ENCODE measurements at regions not wholly inside any gene's neighbourhood (a gene's known extent, or its start where the extent isn't known, plus 50 kb on each side); places are given as distances from the start of the nearest gene placed in this dataset.
"Not testable (repeated sequence)": the region's sequence is repeated elsewhere in the genome, so short reads cannot be mapped to it uniquely, and the experiment has no call there.

DNA sequence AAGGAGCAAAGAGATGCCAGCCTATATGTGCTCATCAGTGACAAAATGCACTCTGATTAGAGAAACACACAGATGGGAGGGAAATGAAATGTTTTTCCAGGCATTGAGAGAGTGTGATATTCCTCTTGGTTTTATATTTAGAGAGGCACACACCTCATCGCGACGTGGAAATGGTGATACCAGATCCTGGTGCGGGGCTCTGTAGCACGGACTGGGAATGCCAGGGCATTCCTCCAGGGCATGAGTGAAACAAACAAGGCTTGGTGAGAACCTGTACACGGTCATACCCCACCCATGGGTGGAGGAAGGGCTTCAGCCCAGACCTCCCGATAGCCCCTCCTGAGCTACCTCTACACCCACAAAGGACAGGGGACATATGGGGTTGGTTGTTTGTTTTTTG is 280.2 kb downstream of the C16orf95 start:
- TF ChIP-seq EZH2phosphoT487 (IDR thresholded peaks at IDR 0.05; ENCODE audit: low read depth, severe bottlenecking, unreplicated experiment) = no peak
- TF ChIP-seq, protein P1, sequence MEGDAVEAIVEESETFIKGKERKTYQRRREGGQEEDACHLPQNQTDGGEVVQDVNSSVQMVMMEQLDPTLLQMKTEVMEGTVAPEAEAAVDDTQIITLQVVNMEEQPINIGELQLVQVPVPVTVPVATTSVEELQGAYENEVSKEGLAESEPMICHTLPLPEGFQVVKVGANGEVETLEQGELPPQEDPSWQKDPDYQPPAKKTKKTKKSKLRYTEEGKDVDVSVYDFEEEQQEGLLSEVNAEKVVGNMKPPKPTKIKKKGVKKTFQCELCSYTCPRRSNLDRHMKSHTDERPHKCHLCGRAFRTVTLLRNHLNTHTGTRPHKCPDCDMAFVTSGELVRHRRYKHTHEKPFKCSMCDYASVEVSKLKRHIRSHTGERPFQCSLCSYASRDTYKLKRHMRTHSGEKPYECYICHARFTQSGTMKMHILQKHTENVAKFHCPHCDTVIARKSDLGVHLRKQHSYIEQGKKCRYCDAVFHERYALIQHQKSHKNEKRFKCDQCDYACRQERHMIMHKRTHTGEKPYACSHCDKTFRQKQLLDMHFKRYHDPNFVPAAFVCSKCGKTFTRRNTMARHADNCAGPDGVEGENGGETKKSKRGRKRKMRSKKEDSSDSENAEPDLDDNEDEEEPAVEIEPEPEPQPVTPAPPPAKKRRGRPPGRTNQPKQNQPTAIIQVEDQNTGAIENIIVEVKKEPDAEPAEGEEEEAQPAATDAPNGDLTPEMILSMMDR (IDR thresholded peaks at IDR 0.05; ENCODE audit: poor library complexity) = no peak
- TF ChIP-seq EZH2 (IDR thresholded peaks at IDR 0.05; ENCODE audit: borderline replicate concordance) = no peak
- WGBS (ENCODE audit: low lambda C conversion rate, missing lambda C conversion rate) = 85% methylated on average over 7 of the region's 7 CpGs
- no peak for DNase-seq (ENCODE audit: low spot score)

DNA sequence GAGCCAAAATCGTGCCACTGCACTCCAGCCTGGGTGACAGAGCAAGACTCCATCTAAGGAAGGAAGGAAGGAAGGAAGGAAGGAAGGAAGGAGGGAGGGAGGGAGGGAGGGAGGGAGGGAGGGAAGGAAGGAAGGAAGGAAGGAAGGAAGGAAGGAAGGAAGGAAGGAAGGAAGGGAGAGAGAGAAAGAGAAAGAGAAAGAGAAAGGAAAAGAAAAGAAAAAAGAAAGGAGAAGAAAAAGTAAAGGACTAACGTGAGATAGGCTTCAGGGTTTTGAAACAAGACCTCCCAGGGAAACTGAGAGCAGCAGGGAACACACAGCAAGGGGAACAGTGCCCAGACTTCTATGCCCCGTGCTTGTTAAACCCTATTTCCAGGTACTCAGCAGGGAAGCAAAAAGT is 278.7 kb downstream of the C16orf95 start:
- not testable (repeated sequence) for H3K9me3 ChIP-seq (ENCODE audit: low read depth); H3K79me2 ChIP-seq; H3K4me1 ChIP-seq (ENCODE audit: insufficient read depth); H3K27ac ChIP-seq; H3K9me2 ChIP-seq (replicated peaks; ENCODE audit: insufficient read depth); DNase-seq (ENCODE audit: low spot score); H3K4me2 ChIP-seq; H4K20me1 ChIP-seq (ENCODE audit: insufficient read depth, poor library complexity, severe bottlenecking); H2AFZ ChIP-seq; H3K4me3 ChIP-seq; H3K36me3 ChIP-seq (replicated peaks; ENCODE audit: insufficient read depth, low read depth)
- 86% methylated on average over 3 of the region's 3 CpGs for WGBS (ENCODE audit: low lambda C conversion rate, missing lambda C conversion rate)
- H3K27me3 ChIP-seq = peaks cover 19% of the 10 kb centered on the region

More for the DNA sequence above, 280.2 kb downstream of the C16orf95 start:
- Histone ChIP-seq H3K27ac (no peak overlapping the region), H3K9me2 (replicated peaks; ENCODE audit: insufficient read depth) (no peaks in the 10 kb centered on the region), H3K4me2 (no peak overlapping the region), H3K4me3 (no peak overlapping the region), H3K36me3 (replicated peaks; ENCODE audit: insufficient read depth, low read depth) (no peaks in the 10 kb centered on the region), H3K4me1 (ENCODE audit: insufficient read depth) (no peaks in the 10 kb centered on the region), H3K79me2 (no peaks in the 10 kb centered on the region), H3K9me3 (ENCODE audit: low read depth) (no peaks in the 10 kb centered on the region), H2AFZ (no peak overlapping the region), H4K20me1 (ENCODE audit: insufficient read depth, poor library complexity, severe bottlenecking) (no peaks in the 10 kb centered on the region), H3K27me3 (peaks cover 13% of the 10 kb centered on the region)

DNA sequence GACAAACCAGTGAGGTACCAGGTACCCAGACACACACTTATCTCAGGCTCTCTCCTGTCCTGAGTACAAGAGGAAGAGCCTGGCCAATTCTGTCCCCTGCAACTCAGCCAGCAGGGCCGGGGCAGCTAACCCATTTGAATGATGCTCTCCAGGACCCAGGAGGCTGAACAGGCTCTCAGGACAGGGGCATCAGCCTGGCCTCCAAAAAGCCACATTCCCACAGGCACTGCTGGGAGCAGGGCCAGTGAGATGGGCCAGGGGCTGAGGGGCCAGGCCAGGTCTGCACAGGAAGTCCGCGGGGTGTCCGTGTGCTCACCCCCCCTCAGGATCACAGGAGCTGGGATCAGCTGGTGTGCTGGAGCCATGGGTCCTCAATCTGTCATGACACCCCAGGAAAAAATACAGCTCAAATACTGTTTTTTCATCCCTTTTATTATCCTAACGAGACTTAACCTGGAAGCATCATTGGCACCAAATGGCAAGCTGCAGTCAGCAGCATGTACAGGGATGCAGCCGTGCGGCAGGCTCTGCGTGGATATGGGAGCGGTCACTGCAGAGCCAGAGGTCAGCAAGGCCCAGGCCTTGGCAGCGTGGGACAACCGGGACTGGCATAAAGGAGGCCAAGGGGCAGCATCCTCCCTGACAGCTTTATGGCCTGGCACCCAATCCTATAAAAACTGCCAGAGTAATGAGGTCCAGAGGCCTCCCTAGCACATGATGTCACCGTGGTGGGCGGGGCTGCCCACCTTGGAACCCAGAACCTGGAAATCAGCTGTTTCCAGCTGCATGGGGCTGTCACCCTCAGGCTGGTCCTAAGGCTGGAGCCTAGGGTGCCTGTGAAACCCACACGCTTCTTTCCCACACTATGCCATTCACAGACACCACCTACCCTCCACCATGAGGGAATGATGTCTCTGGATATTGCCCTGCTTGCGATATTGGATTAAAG is 276.7 kb downstream of the C16orf95 start:
- H3K27me3 ChIP-seq = peaks cover 20% of the 10 kb centered on the region

DNA sequence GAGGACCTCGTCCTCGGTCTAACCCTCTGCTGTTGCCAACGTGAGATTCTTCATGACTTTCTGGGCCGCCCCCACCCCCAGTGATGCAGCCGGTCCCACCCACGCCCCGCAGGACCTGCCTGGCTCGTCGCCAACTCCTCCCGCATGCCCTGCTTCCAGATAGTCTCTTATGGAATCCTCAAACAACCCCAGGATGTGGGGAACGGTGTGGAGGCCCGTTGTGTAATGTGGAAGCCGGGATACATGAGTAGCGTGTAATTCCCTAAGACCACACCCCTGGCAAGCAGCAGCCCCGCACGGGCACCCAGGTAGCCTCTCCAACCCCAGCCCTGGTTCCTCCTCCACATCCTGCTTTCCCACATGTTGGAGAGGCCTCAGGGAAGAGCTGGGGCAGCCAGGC is 275.9 kb downstream of the C16orf95 start:
- TF ChIP-seq, protein P1 (IDR thresholded peaks at IDR 0.05; ENCODE audit: poor library complexity) = no peak
- TF ChIP-seq EZH2phosphoT487 (IDR thresholded peaks at IDR 0.05; ENCODE audit: low read depth, severe bottlenecking, unreplicated experiment) (no peak), EZH2 (IDR thresholded peaks at IDR 0.05; ENCODE audit: borderline replicate concordance) (no peak)
- Histone ChIP-seq H3K27ac (no peak overlapping the region), H3K9me2 (replicated peaks; ENCODE audit: insufficient read depth) (no peaks in the 10 kb centered on the region), H3K9me3 (ENCODE audit: low read depth) (no peaks in the 10 kb centered on the region), H2AFZ (no peak overlapping the region), H4K20me1 (ENCODE audit: insufficient read depth, poor library complexity, severe bottlenecking) (no peaks in the 10 kb centered on the region), H3K4me2 (no peak overlapping the region), H3K4me3 (no peak overlapping the region), H3K4me1 (ENCODE audit: insufficient read depth) (no peaks in the 10 kb centered on the region), H3K36me3 (replicated peaks; ENCODE audit: insufficient read depth, low read depth) (no peaks in the 10 kb centered on the region), H3K27me3 (peaks cover 20% of the 10 kb centered on the region), H3K79me2 (no peaks in the 10 kb centered on the region)
- DNase-seq (ENCODE audit: low spot score) = no peak
- 90% methylated on average over 16 of the region's 16 CpGs for WGBS (ENCODE audit: low lambda C conversion rate, missing lambda C conversion rate)

More for the DNA sequence above, 276.7 kb downstream of the C16orf95 start:
- Histone ChIP-seq H3K27ac (no peak overlapping the region), H3K4me2 (no peak overlapping the region), H3K9me2 (replicated peaks; ENCODE audit: insufficient read depth) (no peaks in the 10 kb centered on the region), H3K4me1 (ENCODE audit: insufficient read depth) (no peaks in the 10 kb centered on the region), H4K20me1 (ENCODE audit: insufficient read depth, poor library complexity, severe bottlenecking) (no peaks in the 10 kb centered on the region), H3K4me3 (no peak overlapping the region), H3K9me3 (ENCODE audit: low read depth) (no peaks in the 10 kb centered on the region), H3K36me3 (replicated peaks; ENCODE audit: insufficient read depth, low read depth) (no peaks in the 10 kb centered on the region), H2AFZ (no peak overlapping the region), H3K79me2 (no peaks in the 10 kb centered on the region)
- WGBS (ENCODE audit: low lambda C conversion rate, missing lambda C conversion rate) = 87% methylated on average over 15 of the region's 15 CpGs
- no peak for DNase-seq (ENCODE audit: low spot score)
- no peak for TF ChIP-seq EZH2phosphoT487 (IDR thresholded peaks at IDR 0.05; ENCODE audit: low read depth, severe bottlenecking, unreplicated experiment)
- no peak for TF ChIP-seq EZH2 (IDR thresholded peaks at IDR 0.05; ENCODE audit: borderline replicate concordance)
- TF ChIP-seq, protein P1 (IDR thresholded peaks at IDR 0.05; ENCODE audit: poor library complexity) = no peak

All from hepatocyte (in vitro differentiated cells).